Loucy (cell line): ENCODE measurements at regions not wholly inside any gene's neighbourhood (a gene's known extent, or its start where the extent isn't known, plus 50 kb on each side); places are given as distances from the start of the nearest gene placed in this dataset.

Experiments
- H2AFZ ChIP-seq: fragments of 200-600 bp; sonication (generic); 2 replicates; pipeline ENCODE4 v1.6.0; 2016; ENCODE audit warnings: antibody characterized with exemption, mild to moderate bottlenecking, low read length, moderate library complexity
- H3F3A ChIP-seq: fragments of 200-600 bp; 2 replicates; pipeline ENCODE4 v1.6.0; 2016; ENCODE audit warnings: antibody characterized with exemption, low read depth, mild to moderate bottlenecking
- H3K27me3 ChIP-seq: fragments of 200-600 bp; sonication (generic); 2 replicates; pipeline ENCODE4 v1.6.1; 2014; ENCODE audit warnings: low read length, mild to moderate bottlenecking; ENCODE audit not compliant: insufficient read depth, poor library complexity, severe bottlenecking
- H3K36me3 ChIP-seq: fragments of 200-600 bp; sonication (generic); 2 replicates; pipeline ENCODE4 v1.6.1; 2016; ENCODE audit warnings: low read length; ENCODE audit not compliant: insufficient read depth
- H3K4me1 ChIP-seq: fragments of 200-600 bp; sonication (generic); 2 replicates; pipeline ENCODE4 v1.5.1; 2014; ENCODE audit warnings: low read length, mild to moderate bottlenecking; ENCODE audit not compliant: insufficient read depth, poor library complexity, severe bottlenecking
- H3K4me2 ChIP-seq: fragments of 200-600 bp; sonication (generic); 2 replicates; pipeline ENCODE4 v1.6.0; 2014; ENCODE audit warnings: antibody characterized with exemption, low read length, low read depth, mild to moderate bottlenecking; ENCODE audit not compliant: poor library complexity, severe bottlenecking
- H3K4me3 ChIP-seq: fragments of 200-600 bp; sonication (generic); 2 replicates; pipeline ENCODE4 v1.5.1; 2014; ENCODE audit warnings: low read length, mild to moderate bottlenecking, mixed read lengths; ENCODE audit not compliant: poor library complexity, severe bottlenecking
- H3K79me2 ChIP-seq: fragments of 200-600 bp; sonication (generic); 2 replicates; pipeline ENCODE4 v1.6.1; 2014; ENCODE audit warnings: low read length; ENCODE audit not compliant: insufficient read depth
- H3K9ac ChIP-seq: fragments of 200-600 bp; sonication (generic); 2 replicates; pipeline ENCODE4 v1.6.0; 2014; ENCODE audit warnings: mild to moderate bottlenecking, low read depth, low read length, moderate library complexity; ENCODE audit not compliant: poor library complexity, severe bottlenecking
- H3K9me2 ChIP-seq: fragments of 200-600 bp; sonication (generic); replicated peaks from 2 replicates; pipeline ENCODE4 v1.6.1; 2016; ENCODE audit warnings: low read depth, low read length, mixed read lengths
- H3K9me3 ChIP-seq: fragments of 200-600 bp; sonication (generic); 2 replicates; pipeline ENCODE4 v1.6.1; 2014; ENCODE audit warnings: mild to moderate bottlenecking, antibody characterized with exemption, low read length, low read depth; ENCODE audit not compliant: insufficient read depth
- H4K20me1 ChIP-seq: fragments of 200-600 bp; sonication (generic); 2 replicates; pipeline ENCODE4 v1.6.0; 2014; ENCODE audit warnings: antibody characterized with exemption, low read length, mild to moderate bottlenecking; ENCODE audit not compliant: insufficient read depth, poor library complexity, severe bottlenecking
- CTCF ChIP-seq: fragments of 200-600 bp; sonication (generic); conservative IDR thresholded peaks from 2 replicates; pipeline ENCODE4 v1.5.1; 2014; ENCODE audit warnings: mild to moderate bottlenecking, antibody characterized with exemption, low read length
- EZH2phosphoT487 ChIP-seq: fragments of 200-600 bp; IDR thresholded peaks from 2 replicates; pipeline ENCODE4 v1.6.1; 2018; ENCODE audit warnings: antibody characterized with exemption, mild to moderate bottlenecking, moderate library complexity, borderline replicate concordance

- Histone ChIP-seq H3K9ac (no peak overlapping the region), H3K4me2 (no peak overlapping the region), H3K36me3 (no peaks in the 10 kb centered on the region), H2AFZ (no peak overlapping the region), H3F3A (no peaks in the 10 kb centered on the region), H3K9me3 (no peaks in the 10 kb centered on the region; the same call in 1 of the 2 replicates), H3K27me3 (no peaks in the 10 kb centered on the region), H3K9me2 (no peaks in the 10 kb centered on the region), H4K20me1 (no peaks in the 10 kb centered on the region), H3K4me3 (no peak overlapping the region), H3K4me1 (no peaks in the 10 kb centered on the region), H3K79me2 (no peaks in the 10 kb centered on the region)
- TF ChIP-seq EZH2phosphoT487 (no peak), CTCF (no peak)
Measured at GRCh38 chr14:104249089-104249488, 110.7 kb downstream of the KIF26A start.

- Histone ChIP-seq H3K27me3 (no peaks in the 10 kb centered on the region), H3K9me3 (no peaks in the 10 kb centered on the region; the same call in 1 of the 2 replicates), H3K36me3 (no peaks in the 10 kb centered on the region), H3K4me2 (no peak overlapping the region), H4K20me1 (no peaks in the 10 kb centered on the region), H3F3A (no peaks in the 10 kb centered on the region), H2AFZ (no peak overlapping the region), H3K9me2 (no peaks in the 10 kb centered on the region), H3K4me1 (no peaks in the 10 kb centered on the region), H3K4me3 (no peak overlapping the region), H3K9ac (no peak overlapping the region), H3K79me2 (no peaks in the 10 kb centered on the region)
- no peak for TF ChIP-seq CTCF
Measured at GRCh38 chr14:104249706-104250105, 111.3 kb downstream of the KIF26A start.

GRCh38 chr14:104250175-104250574, 111.8 kb downstream of the KIF26A start:
- H3K79me2 ChIP-seq, result no peaks in the 10 kb centered on the region
- H3K4me1 ChIP-seq, result no peaks in the 10 kb centered on the region
- no peaks in the 10 kb centered on the region for H3K36me3 ChIP-seq
- no peaks in the 10 kb centered on the region for H4K20me1 ChIP-seq
- H3K9ac ChIP-seq, result no peak overlapping the region
- H3K9me3 ChIP-seq, result no peaks in the 10 kb centered on the region; the same call in 1 of the 2 replicates
- H3K27me3 ChIP-seq, result no peaks in the 10 kb centered on the region
- H3K4me3 ChIP-seq, result no peak overlapping the region
- no peaks in the 10 kb centered on the region for H3K9me2 ChIP-seq
- TF ChIP-seq CTCF (no peak), EZH2phosphoT487 (no peak)
- H3K4me2 ChIP-seq, result no peak overlapping the region
- H3F3A ChIP-seq, result no peaks in the 10 kb centered on the region
- no peak overlapping the region for H2AFZ ChIP-seq
